Astrocyte (in vitro differentiated cells and primary cell): ENCODE measurements at regions not wholly inside any gene's neighbourhood (a gene's known extent, or its start where the extent isn't known, plus 50 kb on each side); places are given as distances from the start of the nearest gene placed in this dataset.

Experiments used
- DNase-seq: peaks from one replicate; pipeline ENCODE4 v3.0.0-alpha.2; 2010; ENCODE audit warnings: low read depth
- FAIRE-seq: peaks from 2 replicates; lab custom pipeline; 2011; peaks lifted over from hg19 to GRCh38; lab: Jason Lieb, UNC
- H2AFZ ChIP-seq: 2 replicates; pipeline ENCODE4 v1.6.0; 2012; ENCODE audit warnings: low read depth, low read length, inconsistent platforms
- H3K27ac ChIP-seq: 2 replicates; pipeline ENCODE4 v1.5.1; 2011; ENCODE audit warnings: low read depth, low read length, inconsistent platforms
- H3K27me3 ChIP-seq: 2 replicates; pipeline ENCODE4 v1.6.0; 2011; ENCODE audit warnings: low read length, inconsistent platforms; ENCODE audit not compliant: insufficient read depth
- H3K36me3 ChIP-seq: 2 replicates; pipeline ENCODE4 v1.5.1; 2011; ENCODE audit warnings: low read length, inconsistent platforms; ENCODE audit not compliant: insufficient read depth
- H3K4me1 ChIP-seq: 2 replicates; pipeline ENCODE4 v1.5.1; 2011; ENCODE audit warnings: low read length, inconsistent platforms; ENCODE audit not compliant: insufficient read depth
- H3K4me2 ChIP-seq: 2 replicates; pipeline ENCODE4 v1.6.0; 2012; ENCODE audit warnings: low read length, inconsistent platforms
- H3K4me3 ChIP-seq: 2 replicates; pipeline ENCODE4 v1.5.1; 2011; ENCODE audit warnings: low read depth, mild to moderate bottlenecking, low read length, inconsistent platforms; ENCODE audit not compliant: insufficient read depth
- H3K79me2 ChIP-seq: 2 replicates; pipeline ENCODE4 v1.6.0; 2012; ENCODE audit warnings: mild to moderate bottlenecking, low read length, inconsistent platforms; ENCODE audit not compliant: insufficient read depth
- H3K9ac ChIP-seq: 2 replicates; pipeline ENCODE4 v1.6.0; 2012; ENCODE audit warnings: mild to moderate bottlenecking, low read length, inconsistent platforms
- H3K9me3 ChIP-seq: 2 replicates; pipeline ENCODE4 v1.5.1; 2012; ENCODE audit warnings: low read depth, mild to moderate bottlenecking, low read length, inconsistent platforms; ENCODE audit not compliant: insufficient read depth
- H4K20me1 ChIP-seq: 2 replicates; pipeline ENCODE4 v1.6.0; 2012; ENCODE audit warnings: low read length, inconsistent platforms; ENCODE audit not compliant: insufficient read depth
- H3K27ac Mint-ChIP-seq: one replicate; pipeline ENCODE4 v1.8.0; 2021; ENCODE audit warnings: mild to moderate bottlenecking, mixed read lengths; ENCODE audit not compliant: unreplicated experiment
- H3K27me3 Mint-ChIP-seq: one replicate; pipeline ENCODE4 v1.8.0; 2021; ENCODE audit warnings: low read depth, mixed read lengths; ENCODE audit not compliant: unreplicated experiment
- H3K36me3 Mint-ChIP-seq: one replicate; pipeline ENCODE4 v1.8.0; 2021; ENCODE audit warnings: low read depth, mixed read lengths; ENCODE audit not compliant: unreplicated experiment
- H3K4me1 Mint-ChIP-seq: one replicate; pipeline ENCODE4 v1.8.0; 2021; ENCODE audit warnings: low read depth, mixed read lengths; ENCODE audit not compliant: unreplicated experiment
- H3K4me3 Mint-ChIP-seq: one replicate; pipeline ENCODE4 v1.8.0; 2021; ENCODE audit warnings: mild to moderate bottlenecking, moderate library complexity, mixed read lengths; ENCODE audit not compliant: unreplicated experiment
- H3K9me3 Mint-ChIP-seq: one replicate; pipeline ENCODE4 v1.8.0; 2021; ENCODE audit warnings: mild to moderate bottlenecking, mixed read lengths; ENCODE audit not compliant: unreplicated experiment
- CTCF ChIP-seq: IDR thresholded peaks from 2 replicates; pipeline ENCODE4 v1.5.1; 2011; ENCODE audit warnings: low read depth, mild to moderate bottlenecking, inconsistent platforms, low read length, moderate library complexity; ENCODE audit not compliant: insufficient read depth
- EZH2 ChIP-seq: IDR thresholded peaks from 2 replicates; pipeline ENCODE4 v1.6.1; 2012; ENCODE audit warnings: mild to moderate bottlenecking, low read length, inconsistent platforms; ENCODE audit not compliant: insufficient read depth

GRCh38 chr9:80619356-80619755, 1047.6 kb downstream of the TLE4 start:
- H3K27me3 ChIP-seq = no peaks in the 10 kb centered on the region

GRCh38 chr9:80615964-80616363, 1044.2 kb downstream of the TLE4 start:
- no peak for FAIRE-seq
- no peak overlapping the region for H3K4me3 ChIP-seq
- H3K27ac ChIP-seq = no peak overlapping the region
- H3K4me3 Mint-ChIP-seq = no peak overlapping the region
- no peak overlapping the region for H3K4me2 ChIP-seq
- no peak overlapping the region for H2AFZ ChIP-seq
- no peak for TF ChIP-seq EZH2
- no peak for TF ChIP-seq CTCF
- no peak overlapping the region for H3K27ac Mint-ChIP-seq
- H3K27me3 Mint-ChIP-seq = no peaks in the 10 kb centered on the region
- no peaks in the 10 kb centered on the region for H3K9me3 Mint-ChIP-seq
- no peaks in the 10 kb centered on the region for H3K4me1 ChIP-seq
- no peaks in the 10 kb centered on the region for H3K79me2 ChIP-seq
- no peaks in the 10 kb centered on the region for H3K27me3 ChIP-seq
- H3K9ac ChIP-seq = no peak overlapping the region
- H4K20me1 ChIP-seq = no peaks in the 10 kb centered on the region
- no peaks in the 10 kb centered on the region for H3K4me1 Mint-ChIP-seq
- H3K36me3 ChIP-seq = no peaks in the 10 kb centered on the region
- H3K9me3 ChIP-seq = no peaks in the 10 kb centered on the region
- no peaks in the 10 kb centered on the region for H3K36me3 Mint-ChIP-seq
- peak; percentile 47 for DNase-seq

More at GRCh38 chr9:80619356-80619755, 1047.6 kb downstream of the TLE4 start:
- no peak overlapping the region for H3K4me3 Mint-ChIP-seq
- no peaks in the 10 kb centered on the region for H3K79me2 ChIP-seq
- no peaks in the 10 kb centered on the region for H3K36me3 Mint-ChIP-seq
- no peaks in the 10 kb centered on the region for H3K9me3 Mint-ChIP-seq
- H4K20me1 ChIP-seq = no peaks in the 10 kb centered on the region
- no peaks in the 10 kb centered on the region for H3K4me1 ChIP-seq
- H3K9ac ChIP-seq = no peak overlapping the region
- no peaks in the 10 kb centered on the region for H3K4me1 Mint-ChIP-seq
- FAIRE-seq = no peak
- H3K27ac ChIP-seq = no peak overlapping the region
- no peaks in the 10 kb centered on the region for H3K36me3 ChIP-seq
- H3K27me3 Mint-ChIP-seq = no peaks in the 10 kb centered on the region
- no peak for DNase-seq
- H2AFZ ChIP-seq = no peak overlapping the region
- H3K4me3 ChIP-seq = no peak overlapping the region
- H3K4me2 ChIP-seq = no peak overlapping the region
- H3K27ac Mint-ChIP-seq = no peak overlapping the region
- H3K9me3 ChIP-seq = no peaks in the 10 kb centered on the region
- TF ChIP-seq CTCF = no peak
- TF ChIP-seq EZH2 = no peak

GRCh38 chr9:80605793-80606192, 1034.0 kb downstream of the TLE4 start:
- Mint-ChIP-seq H3K4me3 (no peak overlapping the region), H3K9me3 (no peaks in the 10 kb centered on the region), H3K27me3 (no peaks in the 10 kb centered on the region), H3K36me3 (no peaks in the 10 kb centered on the region), H3K27ac (peak overlapping the region; percentile 18), H3K4me1 (peaks cover 8% of the 10 kb centered on the region)
- Histone ChIP-seq H3K4me1 (no peaks in the 10 kb centered on the region), H3K9me3 (no peaks in the 10 kb centered on the region), H4K20me1 (no peaks in the 10 kb centered on the region), H3K36me3 (no peaks in the 10 kb centered on the region), H3K27ac (no peak overlapping the region), H3K4me2 (no peak overlapping the region), H3K79me2 (no peaks in the 10 kb centered on the region), H3K4me3 (no peak overlapping the region), H3K27me3 (no peaks in the 10 kb centered on the region), H3K9ac (no peak overlapping the region), H2AFZ (no peak overlapping the region)
- DNase-seq (peak; percentile 69), FAIRE-seq (no peak)
- TF ChIP-seq EZH2 (no peak), CTCF (no peak)
